HG03175 (cell line): ENCODE measurements at regions not wholly inside any gene's neighbourhood (a gene's known extent, or its start where the extent isn't known, plus 50 kb on each side); places are given as distances from the start of the nearest gene placed in this dataset.
"Not testable (repeated sequence)": the region's sequence is repeated elsewhere in the genome, so short reads cannot be mapped to it uniquely, and the experiment has no call there.

Source experiments
- ATAC-seq: cut with Tn5 transposase; IDR thresholded peaks from one replicate; pipeline ENCODE4 v1.9.1; 2021; ENCODE audit warnings: mild to moderate bottlenecking, moderate library complexity; ENCODE audit not compliant: unreplicated experiment

- ATAC-seq, result peak; percentile 76
These were observed 84.5 kb upstream of the FBXO28 start for GRCh38 chr1:224029286-224030025.

GRCh38 chr1:224028802-224029201, 85.1 kb upstream of the FBXO28 start:
- ATAC-seq, result not testable (repeated sequence)

GRCh38 chr1:224023122-224023521, 90.8 kb upstream of the FBXO28 start:
- ATAC-seq, result not testable (repeated sequence)

GRCh38 chr1:224022249-224022970, 91.5 kb upstream of the FBXO28 start:
- ATAC-seq, result not testable (repeated sequence)

- not testable (repeated sequence) for ATAC-seq
These were observed 94.0 kb upstream of the FBXO28 start for GRCh38 chr1:224019866-224020265.

- not testable (repeated sequence) for ATAC-seq
These were observed 98.1 kb upstream of the FBXO28 start for GRCh38 chr1:224015782-224016181.

GRCh38 chr1:224014330-224014649, 99.6 kb upstream of the FBXO28 start:
- no peak for ATAC-seq

GRCh38 chr1:224013626-224014329, 100.1 kb upstream of the FBXO28 start:
- ATAC-seq, result not testable (repeated sequence)

GRCh38 chr1:224012807-224013434, 101.0 kb upstream of the FBXO28 start:
- ATAC-seq, result not testable (repeated sequence)

- ATAC-seq, result not testable (repeated sequence)
These were observed 101.7 kb upstream of the FBXO28 start for GRCh38 chr1:224012162-224012561.

- ATAC-seq, result not testable (repeated sequence)
These were observed 102.2 kb upstream of the FBXO28 start for GRCh38 chr1:224011751-224012150.

- ATAC-seq, result not testable (repeated sequence)
These were observed 102.8 kb upstream of the FBXO28 start for GRCh38 chr1:224011153-224011552.

- not testable (repeated sequence) for ATAC-seq
These were observed 107.9 kb upstream of the FBXO28 start for GRCh38 chr1:224005973-224006372.

GRCh38 chr1:224004552-224005315, 109.2 kb upstream of the FBXO28 start:
- ATAC-seq, result not testable (repeated sequence)

- ATAC-seq, result not testable (repeated sequence)
These were observed 110.0 kb upstream of the FBXO28 start for GRCh38 chr1:224003896-224004295.

- not testable (repeated sequence) for ATAC-seq
These were observed 112.2 kb upstream of the FBXO28 start for GRCh38 chr1:224001757-224002156.

GRCh38 chr1:223999761-224000160, 114.2 kb upstream of the FBXO28 start:
- not testable (repeated sequence) for ATAC-seq

GRCh38 chr1:223998676-223999455, 115.0 kb upstream of the FBXO28 start:
- ATAC-seq, result not testable (repeated sequence)

- not testable (repeated sequence) for ATAC-seq
These were observed 117.5 kb upstream of the FBXO28 start for GRCh38 chr1:223996376-223996775.
